GM12873 (cell line): ENCODE measurements at regions not wholly inside any gene's neighbourhood (a gene's known extent, or its start where the extent isn't known, plus 50 kb on each side); places are given as distances from the start of the nearest gene placed in this dataset.

Experiments
- CTCF ChIP-seq: IDR thresholded peaks from 2 replicates; pipeline ENCODE4 v1.5.1; 2012; ENCODE audit warnings: low read depth, mild to moderate bottlenecking, moderate library complexity, low read length, control low read depth; ENCODE audit not compliant: insufficient read depth; ENCODE audit errors: missing control alignments

DNA sequence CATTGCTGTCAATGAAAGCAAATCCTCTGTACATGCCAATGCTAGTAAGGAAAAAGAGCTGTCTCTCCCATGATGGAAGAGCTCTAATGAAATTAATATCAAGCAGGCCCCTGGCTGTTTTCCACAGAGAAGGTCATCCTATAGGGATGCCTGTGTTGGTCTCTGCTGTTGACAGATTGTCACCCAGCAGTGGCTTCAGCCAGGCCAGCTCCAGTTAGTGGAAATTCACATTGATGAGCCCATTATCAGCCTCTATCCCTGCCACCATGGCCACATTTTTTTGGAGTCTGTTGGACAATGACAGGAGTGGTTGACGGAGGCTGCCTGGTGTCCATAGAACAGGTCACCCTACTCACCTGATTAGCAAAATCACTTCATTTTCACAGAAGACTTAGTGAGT is 104.3 kb downstream of the GGTLC2 start:
- TF ChIP-seq CTCF, result no peak

DNA sequence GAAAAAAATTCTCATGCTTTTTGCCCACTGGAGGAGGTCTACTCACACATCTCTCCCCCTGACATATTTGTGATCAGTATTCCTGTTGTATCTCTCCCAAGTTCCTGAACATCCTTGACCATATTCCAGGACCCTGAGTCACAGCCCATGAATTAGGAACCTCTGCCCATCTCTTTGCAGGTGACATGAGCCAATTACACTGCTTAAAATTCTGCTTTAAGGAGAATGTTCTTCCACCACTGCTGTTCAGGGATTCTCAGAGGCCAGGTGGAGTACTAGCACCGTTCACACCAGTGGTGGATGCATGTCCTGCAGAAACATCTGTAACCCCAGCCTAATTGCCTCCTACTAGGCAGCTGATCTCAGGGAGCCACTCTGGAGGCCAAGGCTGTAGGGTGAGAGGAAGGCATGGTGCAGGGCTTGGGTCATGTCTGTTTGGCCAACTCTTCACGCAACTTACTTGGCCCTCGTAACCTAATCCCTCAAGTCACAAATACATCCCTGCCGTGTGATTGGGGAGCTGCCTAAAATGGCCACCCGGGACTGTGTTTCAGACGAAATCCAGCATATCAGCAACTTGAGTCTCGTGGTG is 104.8 kb downstream of the GGTLC2 start:
- no peak for TF ChIP-seq CTCF

GRCh38 chr22:22750335-22751042 is 106.1 kb downstream of the GGTLC2 start:
- no peak for TF ChIP-seq CTCF

GRCh38 chr22:22751043-22751603 is 106.7 kb downstream of the GGTLC2 start:
- no peak for TF ChIP-seq CTCF

DNA sequence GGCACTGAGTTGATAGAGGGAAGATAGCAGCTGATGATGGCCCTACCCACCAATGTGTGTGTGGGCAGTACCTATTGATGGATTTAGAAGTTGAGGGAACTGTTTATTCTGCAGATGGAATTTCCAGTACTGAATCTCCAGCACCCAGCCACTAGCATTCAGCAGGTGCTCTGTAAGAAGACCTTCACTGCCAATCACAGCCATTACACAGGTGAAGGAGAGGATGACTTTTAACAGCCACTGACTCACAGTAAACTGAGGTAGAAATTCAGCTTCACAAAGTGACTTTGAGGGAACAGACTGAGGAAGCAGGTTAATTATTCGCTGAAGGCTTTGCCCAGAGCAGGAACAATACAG is 107.8 kb downstream of the GGTLC2 start:
- no peak for TF ChIP-seq CTCF

DNA sequence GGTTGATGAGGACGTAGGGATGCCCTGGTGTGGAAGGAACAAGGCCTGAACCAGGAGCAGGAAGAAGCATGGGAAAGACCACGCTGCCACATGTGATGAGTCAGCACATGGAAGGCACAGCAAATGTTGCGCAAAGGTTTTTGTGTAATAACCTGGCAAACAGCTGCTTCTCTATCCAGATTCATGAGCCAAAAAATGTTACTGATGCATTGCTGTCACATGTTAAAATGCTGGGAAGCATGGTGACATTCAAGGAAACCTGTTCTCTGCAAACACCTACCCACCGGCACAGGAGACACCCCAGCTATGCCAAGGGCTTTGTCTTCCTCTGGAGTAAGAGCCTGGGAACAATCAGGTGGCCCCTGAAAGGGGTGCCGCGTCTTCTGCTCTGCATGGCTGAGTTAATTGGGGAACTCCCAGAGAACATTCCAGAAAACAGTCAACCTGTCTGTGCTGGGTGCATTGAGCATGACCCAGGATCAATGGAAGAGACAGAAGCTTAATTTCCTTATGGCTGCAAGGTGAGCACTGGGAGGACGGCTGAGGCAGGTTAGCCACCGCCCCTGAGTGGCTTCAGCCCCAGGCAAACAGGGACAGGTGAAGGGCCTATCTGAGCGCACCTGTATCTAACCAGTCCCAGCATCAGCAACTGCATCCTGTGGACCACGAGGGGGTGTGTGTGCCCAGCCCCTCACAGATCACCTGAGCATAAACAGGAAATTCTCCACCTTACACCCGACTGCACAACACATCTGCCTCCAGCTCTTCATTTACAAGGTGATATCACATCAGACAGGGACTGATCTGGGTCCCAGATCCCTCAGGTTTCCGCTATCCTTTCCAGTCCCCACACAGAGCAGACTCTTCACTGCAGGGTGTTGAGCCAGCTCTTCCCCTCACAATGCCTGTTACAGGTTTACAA is 108.4 kb downstream of the GGTLC2 start:
- no peak for TF ChIP-seq CTCF
